ENCODE measurements at regions not wholly inside any gene's neighbourhood (a gene's known extent, or its start where the extent isn't known, plus 50 kb on each side); places are given as distances from the start of the nearest gene placed in this dataset.

- TF ChIP-seq, protein P1, sequence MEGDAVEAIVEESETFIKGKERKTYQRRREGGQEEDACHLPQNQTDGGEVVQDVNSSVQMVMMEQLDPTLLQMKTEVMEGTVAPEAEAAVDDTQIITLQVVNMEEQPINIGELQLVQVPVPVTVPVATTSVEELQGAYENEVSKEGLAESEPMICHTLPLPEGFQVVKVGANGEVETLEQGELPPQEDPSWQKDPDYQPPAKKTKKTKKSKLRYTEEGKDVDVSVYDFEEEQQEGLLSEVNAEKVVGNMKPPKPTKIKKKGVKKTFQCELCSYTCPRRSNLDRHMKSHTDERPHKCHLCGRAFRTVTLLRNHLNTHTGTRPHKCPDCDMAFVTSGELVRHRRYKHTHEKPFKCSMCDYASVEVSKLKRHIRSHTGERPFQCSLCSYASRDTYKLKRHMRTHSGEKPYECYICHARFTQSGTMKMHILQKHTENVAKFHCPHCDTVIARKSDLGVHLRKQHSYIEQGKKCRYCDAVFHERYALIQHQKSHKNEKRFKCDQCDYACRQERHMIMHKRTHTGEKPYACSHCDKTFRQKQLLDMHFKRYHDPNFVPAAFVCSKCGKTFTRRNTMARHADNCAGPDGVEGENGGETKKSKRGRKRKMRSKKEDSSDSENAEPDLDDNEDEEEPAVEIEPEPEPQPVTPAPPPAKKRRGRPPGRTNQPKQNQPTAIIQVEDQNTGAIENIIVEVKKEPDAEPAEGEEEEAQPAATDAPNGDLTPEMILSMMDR (IDR thresholded peaks at IDR 0.05), result no peak
- TF ChIP-seq POLR2A (IDR thresholded peaks at IDR 0.05), result no peak
These were observed 971.5 kb downstream of the C4orf33 start for GRCh38 chr4:130067419-130067818.

All from testis (tissue), 2 donors.